ENCODE measurements at regions not wholly inside any gene's neighbourhood (a gene's known extent, or its start where the extent isn't known, plus 50 kb on each side); places are given as distances from the start of the nearest gene placed in this dataset.
"Not testable (repeated sequence)": the region's sequence is repeated elsewhere in the genome, so short reads cannot be mapped to it uniquely, and the experiment has no call there.

DNA sequence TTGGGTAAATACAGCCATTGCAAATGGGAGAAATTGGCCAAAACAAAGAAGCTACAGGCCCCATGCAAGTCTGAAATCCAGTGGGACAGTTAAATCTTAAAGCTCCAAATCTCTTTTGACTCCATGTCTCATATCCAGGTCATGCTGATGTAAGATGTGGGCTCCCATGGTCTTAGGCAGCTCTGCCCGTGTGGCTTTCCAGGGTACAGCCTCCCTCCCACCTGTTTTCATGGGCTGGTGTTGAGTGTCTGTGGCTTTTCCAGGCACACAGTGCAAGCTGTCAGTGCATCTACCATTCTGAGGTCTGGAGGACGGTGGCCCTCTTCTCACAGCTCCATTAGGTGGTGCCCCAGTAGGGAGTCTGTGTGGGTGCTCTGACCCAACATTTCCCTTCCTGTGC is 53.4 kb upstream of the FIBIN start:
- H3K4me3 ChIP-seq (ENCODE audit: low read depth, low read length); DNase-seq (ENCODE audit: low read depth): not testable (repeated sequence)

DNA sequence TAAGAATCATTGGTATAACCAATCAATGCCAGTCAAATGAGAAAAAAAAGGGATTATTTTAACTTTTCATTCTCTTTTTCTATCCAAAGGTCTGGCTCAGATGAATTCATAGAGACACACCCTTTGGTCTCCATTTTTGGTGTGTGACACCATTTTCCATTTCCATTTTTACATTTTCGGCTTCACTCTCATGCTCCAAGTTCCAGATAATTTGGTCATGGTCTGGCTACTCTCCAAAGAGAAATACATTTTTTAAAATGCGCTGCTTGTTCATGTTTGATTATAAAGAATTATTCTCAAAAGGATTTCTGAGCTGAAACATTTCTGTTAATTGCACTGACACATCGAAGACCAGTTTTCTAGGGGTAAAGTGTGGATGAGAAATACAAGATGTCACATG is 51.6 kb upstream of the FIBIN start:
- H3K4me3 ChIP-seq (ENCODE audit: low read depth, low read length), result no peak overlapping the region
- DNase-seq (ENCODE audit: low read depth), result no peak

DNA sequence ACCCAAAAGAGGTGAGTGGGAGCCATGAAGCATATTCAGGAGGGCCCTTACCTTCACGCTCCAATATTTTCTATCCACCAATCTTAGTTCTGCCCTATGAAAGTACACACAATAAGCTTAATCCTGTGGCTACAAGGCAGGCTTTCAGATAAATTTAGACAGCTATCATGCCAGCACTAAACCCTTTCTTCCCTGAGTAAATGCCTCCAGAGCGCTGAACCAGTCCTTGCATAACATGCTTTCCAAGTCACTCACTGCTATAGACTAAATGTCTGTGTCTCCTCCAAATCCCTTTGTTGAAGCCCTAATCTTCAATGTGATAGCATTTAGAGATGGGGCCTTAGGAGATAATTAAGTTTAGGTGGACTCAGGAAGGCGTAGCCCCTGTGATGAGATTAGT is 50.3 kb upstream of the FIBIN start:
- H3K4me3 ChIP-seq (ENCODE audit: low read depth, low read length), result no peak overlapping the region
- DNase-seq (ENCODE audit: low read depth), result no peak

Data from skeletal muscle cell (primary cell).